Hepatocyte (in vitro differentiated cells): ENCODE measurements at regions not wholly inside any gene's neighbourhood (a gene's known extent, or its start where the extent isn't known, plus 50 kb on each side); places are given as distances from the start of the nearest gene placed in this dataset.

Experiments used
- EZH2 ChIP-seq: fragments of 200-600 bp; sonication (generic); IDR thresholded peaks from 2 replicates; pipeline ENCODE4 v1.6.1; 2016; ENCODE audit warnings: antibody characterized with exemption, mild to moderate bottlenecking, borderline replicate concordance
- EZH2phosphoT487 ChIP-seq: fragments of 200-600 bp; sonication (generic); IDR thresholded peaks from one replicate; pipeline ENCODE4 v1.6.1; 2018; ENCODE audit warnings: antibody characterized with exemption, mild to moderate bottlenecking, low read depth, moderate library complexity; ENCODE audit not compliant: unreplicated experiment, severe bottlenecking
- TF ChIP-seq, protein P1 (sequence below): fragments of 200-600 bp; sonication (generic); IDR thresholded peaks from 2 replicates; pipeline ENCODE4 v1.5.1; 2016; ENCODE audit warnings: antibody characterized with exemption, mild to moderate bottlenecking; ENCODE audit not compliant: poor library complexity

GRCh38 chr11:86159581-86159891 is 85.0 kb upstream of the EED start:
- TF ChIP-seq, protein P1, sequence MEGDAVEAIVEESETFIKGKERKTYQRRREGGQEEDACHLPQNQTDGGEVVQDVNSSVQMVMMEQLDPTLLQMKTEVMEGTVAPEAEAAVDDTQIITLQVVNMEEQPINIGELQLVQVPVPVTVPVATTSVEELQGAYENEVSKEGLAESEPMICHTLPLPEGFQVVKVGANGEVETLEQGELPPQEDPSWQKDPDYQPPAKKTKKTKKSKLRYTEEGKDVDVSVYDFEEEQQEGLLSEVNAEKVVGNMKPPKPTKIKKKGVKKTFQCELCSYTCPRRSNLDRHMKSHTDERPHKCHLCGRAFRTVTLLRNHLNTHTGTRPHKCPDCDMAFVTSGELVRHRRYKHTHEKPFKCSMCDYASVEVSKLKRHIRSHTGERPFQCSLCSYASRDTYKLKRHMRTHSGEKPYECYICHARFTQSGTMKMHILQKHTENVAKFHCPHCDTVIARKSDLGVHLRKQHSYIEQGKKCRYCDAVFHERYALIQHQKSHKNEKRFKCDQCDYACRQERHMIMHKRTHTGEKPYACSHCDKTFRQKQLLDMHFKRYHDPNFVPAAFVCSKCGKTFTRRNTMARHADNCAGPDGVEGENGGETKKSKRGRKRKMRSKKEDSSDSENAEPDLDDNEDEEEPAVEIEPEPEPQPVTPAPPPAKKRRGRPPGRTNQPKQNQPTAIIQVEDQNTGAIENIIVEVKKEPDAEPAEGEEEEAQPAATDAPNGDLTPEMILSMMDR: no peak
- no peak for TF ChIP-seq EZH2
- no peak for TF ChIP-seq EZH2phosphoT487
